OCI-LY7 (cell line): ENCODE measurements at regions not wholly inside any gene's neighbourhood (a gene's known extent, or its start where the extent isn't known, plus 50 kb on each side); places are given as distances from the start of the nearest gene placed in this dataset.

Experiments
- EZH2phosphoT487 ChIP-seq: fragments of 200-600 bp; sonication (generic); IDR thresholded peaks from 2 replicates; pipeline ENCODE4 v1.6.1; 2018; ENCODE audit warnings: low read depth, borderline replicate concordance, mild to moderate bottlenecking, mixed run types, antibody characterized with exemption, low read length, moderate library complexity, mixed read lengths
- TF ChIP-seq, protein P1 (sequence below): fragments of 200-600 bp; sonication (generic); conservative IDR thresholded peaks from 2 replicates; pipeline ENCODE4 v1.5.1; 2014; ENCODE audit warnings: mild to moderate bottlenecking, antibody characterized with exemption, low read length, moderate library complexity, mixed read lengths

DNA sequence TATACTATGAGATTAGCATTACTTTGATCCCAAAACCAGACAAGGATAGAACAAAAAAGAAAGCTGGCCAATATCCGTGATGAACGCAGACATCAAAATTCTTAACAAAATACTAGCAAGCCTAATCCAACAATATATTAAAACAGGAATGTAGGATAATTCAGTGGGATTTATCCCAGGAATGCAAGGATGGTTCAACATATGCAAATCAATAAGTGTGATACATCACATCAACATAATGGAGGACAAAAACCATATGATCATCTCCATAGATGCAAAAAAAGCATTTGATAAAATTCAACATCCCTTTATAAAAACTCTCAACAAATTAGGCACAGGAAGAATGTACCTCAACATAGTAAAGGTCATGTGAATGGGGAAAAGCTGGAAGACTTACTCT, 158.5 kb downstream of the KCNE4 start:
- TF ChIP-seq, protein P1, sequence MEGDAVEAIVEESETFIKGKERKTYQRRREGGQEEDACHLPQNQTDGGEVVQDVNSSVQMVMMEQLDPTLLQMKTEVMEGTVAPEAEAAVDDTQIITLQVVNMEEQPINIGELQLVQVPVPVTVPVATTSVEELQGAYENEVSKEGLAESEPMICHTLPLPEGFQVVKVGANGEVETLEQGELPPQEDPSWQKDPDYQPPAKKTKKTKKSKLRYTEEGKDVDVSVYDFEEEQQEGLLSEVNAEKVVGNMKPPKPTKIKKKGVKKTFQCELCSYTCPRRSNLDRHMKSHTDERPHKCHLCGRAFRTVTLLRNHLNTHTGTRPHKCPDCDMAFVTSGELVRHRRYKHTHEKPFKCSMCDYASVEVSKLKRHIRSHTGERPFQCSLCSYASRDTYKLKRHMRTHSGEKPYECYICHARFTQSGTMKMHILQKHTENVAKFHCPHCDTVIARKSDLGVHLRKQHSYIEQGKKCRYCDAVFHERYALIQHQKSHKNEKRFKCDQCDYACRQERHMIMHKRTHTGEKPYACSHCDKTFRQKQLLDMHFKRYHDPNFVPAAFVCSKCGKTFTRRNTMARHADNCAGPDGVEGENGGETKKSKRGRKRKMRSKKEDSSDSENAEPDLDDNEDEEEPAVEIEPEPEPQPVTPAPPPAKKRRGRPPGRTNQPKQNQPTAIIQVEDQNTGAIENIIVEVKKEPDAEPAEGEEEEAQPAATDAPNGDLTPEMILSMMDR = no peak
- no peak for TF ChIP-seq EZH2phosphoT487
